Fibroblast of peridontal ligament (primary cell): ENCODE measurements at regions not wholly inside any gene's neighbourhood (a gene's known extent, or its start where the extent isn't known, plus 50 kb on each side); places are given as distances from the start of the nearest gene placed in this dataset.
A peak's percentile ranks its signal among the peaks of the same experiment; 100 is the strongest.

ENCODE experiments used
- DNase-seq: peaks from one replicate; pipeline ENCODE4 v3.0.0-alpha.2; 2010; ENCODE audit errors: extremely low read depth

GRCh38 chr9:107698779-107699178 lies 209.2 kb upstream of the KLF4 start:
- no peak for DNase-seq

GRCh38 chr9:107696302-107696701 lies 206.7 kb upstream of the KLF4 start:
- no peak for DNase-seq

DNA sequence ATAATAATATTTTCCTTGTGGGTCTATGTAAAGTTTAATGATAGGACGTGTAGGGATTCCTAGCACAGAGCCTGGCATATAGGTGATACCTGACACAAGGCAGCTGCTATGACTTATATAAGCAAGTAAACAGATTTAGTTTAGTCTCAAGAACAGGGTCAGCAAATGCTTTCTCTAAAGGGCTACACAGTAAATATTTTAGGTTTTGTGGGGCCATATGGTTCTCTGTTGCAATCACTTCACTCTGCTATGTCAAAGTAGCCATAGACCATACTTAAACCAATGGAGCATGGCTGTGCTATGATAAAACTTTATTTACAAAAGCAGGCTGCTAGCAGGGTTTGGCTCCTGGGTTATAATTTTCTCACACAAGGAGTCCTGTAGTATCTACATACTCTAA lies 204.8 kb upstream of the KLF4 start:
- DNase-seq: peak; percentile 33

GRCh38 chr9:107693625-107694326 lies 204.2 kb upstream of the KLF4 start:
- DNase-seq: peak; percentile 90

- DNase-seq: no peak
These were observed 202.1 kb upstream of the KLF4 start for GRCh38 chr9:107691664-107692063.

- no peak for DNase-seq
These were observed 200.5 kb upstream of the KLF4 start for GRCh38 chr9:107690021-107690420.

- peak; percentile 75 for DNase-seq
These were observed 199.2 kb upstream of the KLF4 start for GRCh38 chr9:107688728-107689127.

DNA sequence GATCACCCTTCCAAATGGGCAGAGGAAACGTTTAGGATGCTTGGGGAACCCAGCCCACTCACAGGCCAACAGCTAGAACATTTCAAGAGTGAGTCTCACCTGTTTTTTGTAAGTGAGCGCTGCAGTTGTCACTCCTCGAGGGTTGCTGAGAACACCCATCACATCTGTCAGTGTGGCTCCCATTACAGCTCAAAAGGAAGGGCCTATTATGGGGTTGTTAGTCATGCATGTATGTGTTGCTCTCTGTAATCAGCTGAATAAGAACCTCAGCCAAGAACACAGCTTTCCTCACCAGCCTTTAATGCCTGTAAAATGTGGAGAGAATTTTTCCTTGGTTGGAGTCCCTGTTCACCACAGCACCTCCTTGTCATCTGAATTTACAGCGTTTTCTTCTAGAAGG lies 196.3 kb upstream of the KLF4 start:
- peak; percentile 23 for DNase-seq

DNA sequence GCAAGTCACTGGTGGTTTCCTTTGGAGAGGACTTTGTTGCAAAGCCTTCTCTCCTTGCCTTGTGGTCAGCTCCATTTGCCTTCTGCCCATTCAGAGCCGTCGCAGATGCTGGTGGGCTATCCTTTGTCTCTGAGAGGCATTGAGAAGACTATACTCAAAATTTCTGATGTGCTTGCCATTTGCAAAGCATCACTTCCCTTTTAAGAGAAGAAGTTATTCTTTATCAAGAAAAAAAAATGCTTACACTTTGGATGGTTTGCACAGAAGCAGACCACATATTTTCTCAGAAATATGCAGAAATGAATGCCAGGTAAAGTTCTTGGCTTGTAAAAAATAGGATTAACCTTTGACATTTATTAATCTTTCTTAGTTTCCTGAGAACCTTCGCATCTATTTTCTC lies 195.8 kb upstream of the KLF4 start:
- no peak for DNase-seq

- DNase-seq: peak; percentile 46
These were observed 194.7 kb upstream of the KLF4 start for GRCh38 chr9:107684224-107684623.

- no peak for DNase-seq
These were observed 194.0 kb upstream of the KLF4 start for GRCh38 chr9:107683566-107683965.

- DNase-seq: no peak
These were observed 192.4 kb upstream of the KLF4 start for GRCh38 chr9:107681988-107682387.

GRCh38 chr9:107675351-107676259 lies 186.0 kb upstream of the KLF4 start:
- no peak for DNase-seq

DNA sequence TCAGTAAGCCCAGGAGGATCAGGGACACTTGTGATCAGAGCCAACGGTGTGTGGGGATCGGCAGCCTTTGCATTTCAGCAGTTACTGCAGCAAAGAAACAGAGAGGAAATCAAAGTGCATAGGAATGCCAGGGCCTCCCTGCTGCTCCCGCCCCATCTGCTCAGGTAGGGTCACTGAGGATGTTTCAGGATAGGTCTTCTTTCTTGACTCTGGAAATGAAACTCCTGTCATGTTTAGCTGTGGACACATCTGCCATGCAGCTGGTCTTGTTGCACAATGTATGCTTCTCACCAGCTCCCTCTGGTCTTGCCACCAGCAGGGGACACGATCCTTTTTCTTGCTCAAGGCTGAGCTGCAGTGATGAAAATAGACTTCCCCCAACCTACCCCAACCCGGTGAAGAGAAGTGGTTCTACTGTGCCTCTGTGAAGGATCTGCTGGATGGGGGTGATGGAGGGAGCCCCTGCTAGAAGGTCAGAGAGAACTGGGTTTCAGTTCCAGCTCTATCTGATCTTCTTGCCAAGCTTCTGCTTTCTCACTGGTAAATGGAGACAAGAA lies 185.2 kb upstream of the KLF4 start:
- peak; percentile 28 for DNase-seq

DNA sequence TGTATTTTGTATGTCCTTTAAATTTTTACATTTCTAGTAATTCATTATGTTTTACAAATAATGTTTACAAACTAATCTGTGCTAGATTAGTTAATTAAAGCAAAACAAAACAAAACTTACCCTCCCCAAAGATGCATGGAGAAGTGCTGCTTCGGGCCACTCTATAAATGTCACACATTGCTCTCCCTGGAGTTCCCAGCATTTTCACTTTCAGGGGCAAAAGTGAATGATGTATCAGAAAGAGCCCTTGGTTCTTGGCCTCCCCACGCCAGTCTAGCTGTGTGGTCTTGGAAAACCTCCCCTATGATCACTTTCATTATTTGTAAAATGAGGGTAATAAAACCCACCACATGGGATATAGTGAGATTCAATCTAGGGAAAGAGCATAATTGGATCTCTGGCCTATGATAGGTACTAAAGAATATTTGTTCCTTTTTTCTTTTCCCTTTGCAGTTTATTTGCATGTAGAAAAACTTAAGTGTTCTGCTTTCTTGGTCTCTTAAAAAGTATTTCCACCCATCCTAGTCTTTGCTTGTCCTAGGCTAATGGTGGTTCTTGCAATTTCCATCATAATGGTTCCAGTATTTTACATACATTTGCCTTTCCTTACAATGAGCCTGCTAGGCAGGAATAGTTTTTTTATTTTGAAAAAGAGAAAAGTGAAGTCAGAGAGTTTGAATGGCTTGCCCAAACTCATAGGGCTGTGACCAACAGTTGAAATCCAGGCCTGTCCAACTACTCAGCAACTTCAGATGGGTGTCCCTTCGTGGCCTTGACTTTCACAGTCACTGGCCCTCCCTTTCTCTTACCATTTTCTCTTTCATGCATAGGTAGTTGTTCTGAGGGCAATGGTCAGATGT lies 184.5 kb upstream of the KLF4 start:
- no peak for DNase-seq

DNA sequence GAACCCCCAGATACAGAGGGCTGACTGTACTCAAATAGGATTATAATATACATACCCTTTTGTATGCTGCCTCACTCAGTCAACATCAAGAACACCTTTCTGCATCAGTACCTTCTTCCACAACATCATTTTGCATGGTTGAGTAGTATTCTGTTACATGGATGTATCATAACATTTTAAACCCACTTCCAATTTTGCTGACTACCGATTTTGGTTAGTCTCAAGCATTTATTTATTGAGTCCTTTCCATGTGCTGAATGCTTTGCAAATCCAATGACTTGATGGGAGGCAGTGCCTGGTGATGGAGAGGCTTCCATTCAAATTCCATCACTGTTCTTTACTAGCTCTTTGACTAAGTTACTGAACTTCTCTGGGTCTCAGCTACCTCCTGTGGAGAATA lies 182.0 kb upstream of the KLF4 start:
- no peak for DNase-seq

GRCh38 chr9:107669422-107669821 lies 179.9 kb upstream of the KLF4 start:
- DNase-seq: no peak

- no peak for DNase-seq
These were observed 177.9 kb upstream of the KLF4 start for GRCh38 chr9:107667231-107668070.

DNA sequence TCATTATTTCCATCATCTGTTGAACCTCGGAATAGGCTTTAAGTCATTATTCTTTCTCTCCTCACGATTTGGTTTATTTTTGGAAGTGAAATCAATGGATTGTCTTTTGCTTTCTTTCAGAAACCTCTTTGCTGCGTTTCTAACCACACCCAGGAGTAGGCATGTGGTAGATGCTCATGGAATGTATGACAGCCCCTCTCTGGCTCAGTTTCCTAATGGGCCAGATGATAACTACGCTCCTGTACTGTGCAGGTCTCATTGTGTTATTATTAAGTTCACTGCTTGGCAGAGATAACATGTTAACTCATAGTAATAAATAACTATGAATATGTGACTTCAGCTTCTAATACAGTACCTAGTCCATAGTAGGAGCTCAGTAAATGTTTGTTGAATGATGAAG lies 175.5 kb upstream of the KLF4 start:
- no peak for DNase-seq

DNA sequence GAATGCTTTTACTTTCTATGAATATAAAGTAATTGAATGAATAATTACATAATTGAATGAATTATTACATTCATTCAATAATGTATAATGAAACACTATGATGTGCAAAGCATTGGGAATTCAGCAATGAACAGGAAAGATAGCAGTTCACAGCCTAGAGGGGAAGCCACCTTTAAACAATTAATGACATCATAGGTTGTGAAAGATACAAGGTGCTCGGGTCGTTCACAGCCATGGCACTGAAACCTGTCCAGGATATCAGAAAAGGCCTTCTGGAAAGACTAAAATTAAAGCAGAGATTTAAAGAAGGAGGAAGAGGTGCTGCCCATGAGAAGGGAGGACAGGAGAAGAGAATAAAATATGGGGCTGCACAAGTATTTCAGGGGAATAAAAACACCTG lies 171.4 kb upstream of the KLF4 start:
- no peak for DNase-seq

DNA sequence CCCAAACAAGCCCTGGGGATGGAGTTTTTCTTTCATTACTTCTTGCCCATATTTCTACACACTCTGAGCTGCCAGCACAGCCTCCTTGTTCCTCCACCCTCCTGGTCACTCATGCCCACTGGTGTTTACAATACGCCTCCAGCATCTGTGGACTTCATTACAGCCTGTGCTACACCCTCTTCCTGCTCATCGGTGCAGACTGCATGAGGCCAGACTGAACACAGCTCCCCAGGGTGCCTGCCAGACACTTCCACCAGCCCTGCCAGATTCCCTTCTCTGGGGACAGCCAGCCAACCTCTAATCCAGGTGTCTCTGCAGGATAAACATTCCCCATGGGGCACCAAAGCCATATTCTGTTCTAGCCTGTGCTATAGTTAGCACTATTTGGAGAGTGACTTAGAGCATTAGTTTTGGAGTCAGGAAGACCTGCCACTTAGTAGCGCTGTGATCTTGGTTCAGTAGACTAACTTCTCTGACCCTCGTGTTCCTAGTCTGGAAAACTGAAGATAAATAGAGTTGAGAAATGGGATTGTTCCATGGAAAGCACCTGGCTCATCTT lies 163.8 kb upstream of the KLF4 start:
- DNase-seq: no peak
